SIG-M5 treated with dmso at 0.1 percent for 504 hours (cell line): ENCODE measurements at regions not wholly inside any gene's neighbourhood (a gene's known extent, or its start where the extent isn't known, plus 50 kb on each side); places are given as distances from the start of the nearest gene placed in this dataset.
"Not testable (repeated sequence)": the region's sequence is repeated elsewhere in the genome, so short reads cannot be mapped to it uniquely, and the experiment has no call there.

ENCODE experiments used
- DNase-seq: peaks from one replicate; lab custom pipeline; 2025; ENCODE audit not compliant: unreplicated experiment; lab: John Stamatoyannopoulos, UW

- DNase-seq: no peak
Measured at GRCh38 chr2:39998617-39999016, 219.6 kb upstream of the THUMPD2 start.

GRCh38 chr2:39996653-39997080, 217.6 kb upstream of the THUMPD2 start:
- no peak for DNase-seq

- no peak for DNase-seq
Measured at GRCh38 chr2:39995005-39995737, 216.1 kb upstream of the THUMPD2 start.

- DNase-seq: no peak
Measured at GRCh38 chr2:39994151-39994550, 215.1 kb upstream of the THUMPD2 start.

GRCh38 chr2:39991298-39991697, 212.2 kb upstream of the THUMPD2 start:
- no peak for DNase-seq

- DNase-seq: no peak
Measured at GRCh38 chr2:39990335-39990900, 211.4 kb upstream of the THUMPD2 start.

GRCh38 chr2:39989888-39990287, 210.8 kb upstream of the THUMPD2 start:
- no peak for DNase-seq

GRCh38 chr2:39981883-39982311, 202.8 kb upstream of the THUMPD2 start:
- DNase-seq: no peak

GRCh38 chr2:39975476-39976020, 196.5 kb upstream of the THUMPD2 start:
- no peak for DNase-seq

- no peak for DNase-seq
Measured at GRCh38 chr2:39968037-39968436, 189.0 kb upstream of the THUMPD2 start.

- DNase-seq: not testable (repeated sequence)
Measured at GRCh38 chr2:39960681-39961080, 181.6 kb upstream of the THUMPD2 start.

GRCh38 chr2:39954346-39954745, 175.3 kb upstream of the THUMPD2 start:
- DNase-seq: no peak

- DNase-seq: no peak
Measured at GRCh38 chr2:39949131-39949530, 170.1 kb upstream of the THUMPD2 start.

- no peak for DNase-seq
Measured at GRCh38 chr2:39948016-39948719, 169.1 kb upstream of the THUMPD2 start.

- no peak for DNase-seq
Measured at GRCh38 chr2:39947294-39948015, 168.4 kb upstream of the THUMPD2 start.

- no peak for DNase-seq
Measured at GRCh38 chr2:39942950-39943349, 163.9 kb upstream of the THUMPD2 start.

GRCh38 chr2:39938035-39938835, 159.2 kb upstream of the THUMPD2 start:
- no peak for DNase-seq

GRCh38 chr2:39937621-39938020, 158.6 kb upstream of the THUMPD2 start:
- DNase-seq: no peak

GRCh38 chr2:39934851-39935250, 155.8 kb upstream of the THUMPD2 start:
- no peak for DNase-seq

GRCh38 chr2:39933196-39933595, 154.1 kb upstream of the THUMPD2 start:
- no peak for DNase-seq
